ENCODE measurements at regions not wholly inside any gene's neighbourhood (a gene's known extent, or its start where the extent isn't known, plus 50 kb on each side); places are given as distances from the start of the nearest gene placed in this dataset.

- DNase-seq (ENCODE audit: insufficient read length) (no peak), FAIRE-seq (no peak)
- TF ChIP-seq TAF1 (IDR thresholded peaks at IDR 0.05; ENCODE audit: borderline replicate concordance, low read depth, low read length) = no peak
Observed at GRCh38 chr5:116806836-116807235, 232.2 kb upstream of the SEMA6A start.

- DNase-seq (ENCODE audit: insufficient read length) (no peak), FAIRE-seq (no peak)
- no peak for TF ChIP-seq POLR2AphosphoS5 (IDR thresholded peaks at IDR 0.05; ENCODE audit: low read depth, low read length)
- no peak for TF ChIP-seq TAF1 (IDR thresholded peaks at IDR 0.05; ENCODE audit: borderline replicate concordance, low read depth, low read length)
- no peak for TF ChIP-seq POLR2A (IDR thresholded peaks at IDR 0.05; ENCODE audit: low read depth, low read length)
Observed at GRCh38 chr5:116799401-116799800, 224.8 kb upstream of the SEMA6A start.

GRCh38 chr5:116795189-116795588 lies 220.6 kb upstream of the SEMA6A start:
- no peak for FAIRE-seq
- no peak for TF ChIP-seq POLR2AphosphoS5 (IDR thresholded peaks at IDR 0.05; ENCODE audit: low read depth, low read length)
- TF ChIP-seq POLR2A (IDR thresholded peaks at IDR 0.05; ENCODE audit: low read depth, low read length) = no peak
- TF ChIP-seq TAF1 (IDR thresholded peaks at IDR 0.05; ENCODE audit: borderline replicate concordance, low read depth, low read length) = no peak
- DNase-seq (ENCODE audit: insufficient read length) = no peak

- DNase-seq (ENCODE audit: insufficient read length) (no peak), FAIRE-seq (no peak)
- TF ChIP-seq POLR2AphosphoS5 (IDR thresholded peaks at IDR 0.05; ENCODE audit: low read depth, low read length) (no peak), TAF1 (IDR thresholded peaks at IDR 0.05; ENCODE audit: borderline replicate concordance, low read depth, low read length) (no peak), POLR2A (IDR thresholded peaks at IDR 0.05; ENCODE audit: low read depth, low read length) (no peak)
Observed at GRCh38 chr5:116789522-116789921, 214.9 kb upstream of the SEMA6A start.

GRCh38 chr5:116788851-116789403 lies 214.3 kb upstream of the SEMA6A start:
- FAIRE-seq = no peak
- TF ChIP-seq TAF1 (IDR thresholded peaks at IDR 0.05; ENCODE audit: borderline replicate concordance, low read depth, low read length) (no peak), POLR2A (IDR thresholded peaks at IDR 0.05; ENCODE audit: low read depth, low read length) (no peak), POLR2AphosphoS5 (IDR thresholded peaks at IDR 0.05; ENCODE audit: low read depth, low read length) (no peak)
- no peak for DNase-seq (ENCODE audit: insufficient read length)

- FAIRE-seq = no peak
Observed at GRCh38 chr5:116787570-116787969, 212.9 kb upstream of the SEMA6A start.

GRCh38 chr5:116785106-116785505 lies 210.5 kb upstream of the SEMA6A start:
- no peak for DNase-seq (ENCODE audit: insufficient read length)
- TF ChIP-seq POLR2A (IDR thresholded peaks at IDR 0.05; ENCODE audit: low read depth, low read length) = no peak

More at GRCh38 chr5:116787570-116787969, 212.9 kb upstream of the SEMA6A start:
- no peak for TF ChIP-seq POLR2A (IDR thresholded peaks at IDR 0.05; ENCODE audit: low read depth, low read length)
- TF ChIP-seq TAF1 (IDR thresholded peaks at IDR 0.05; ENCODE audit: borderline replicate concordance, low read depth, low read length) = no peak
- TF ChIP-seq POLR2AphosphoS5 (IDR thresholded peaks at IDR 0.05; ENCODE audit: low read depth, low read length) = no peak
- DNase-seq (ENCODE audit: insufficient read length) = no peak

GRCh38 chr5:116779846-116780245 lies 205.2 kb upstream of the SEMA6A start:
- FAIRE-seq (no peak), DNase-seq (ENCODE audit: insufficient read length) (no peak)
- no peak for TF ChIP-seq POLR2AphosphoS5 (IDR thresholded peaks at IDR 0.05; ENCODE audit: low read depth, low read length)
- TF ChIP-seq TAF1 (IDR thresholded peaks at IDR 0.05; ENCODE audit: borderline replicate concordance, low read depth, low read length) = no peak
- TF ChIP-seq POLR2A (IDR thresholded peaks at IDR 0.05; ENCODE audit: low read depth, low read length) = no peak

More at GRCh38 chr5:116785106-116785505, 210.5 kb upstream of the SEMA6A start:
- no peak for FAIRE-seq

GRCh38 chr5:116778651-116779280 lies 204.1 kb upstream of the SEMA6A start:
- TF ChIP-seq POLR2A (IDR thresholded peaks at IDR 0.05; ENCODE audit: low read depth, low read length) (no peak), POLR2AphosphoS5 (IDR thresholded peaks at IDR 0.05; ENCODE audit: low read depth, low read length) (no peak), TAF1 (IDR thresholded peaks at IDR 0.05; ENCODE audit: borderline replicate concordance, low read depth, low read length) (no peak)
- FAIRE-seq = no peak
- no peak for DNase-seq (ENCODE audit: insufficient read length)

GRCh38 chr5:116778032-116778431 lies 203.4 kb upstream of the SEMA6A start:
- DNase-seq (ENCODE audit: insufficient read length) (no peak), FAIRE-seq (no peak)
- TF ChIP-seq POLR2AphosphoS5 (IDR thresholded peaks at IDR 0.05; ENCODE audit: low read depth, low read length) = no peak
- no peak for TF ChIP-seq TAF1 (IDR thresholded peaks at IDR 0.05; ENCODE audit: borderline replicate concordance, low read depth, low read length)
- no peak for TF ChIP-seq POLR2A (IDR thresholded peaks at IDR 0.05; ENCODE audit: low read depth, low read length)

GRCh38 chr5:116773926-116774325 lies 199.3 kb upstream of the SEMA6A start:
- no peak for TF ChIP-seq POLR2A (IDR thresholded peaks at IDR 0.05; ENCODE audit: low read depth, low read length)
- TF ChIP-seq POLR2AphosphoS5 (IDR thresholded peaks at IDR 0.05; ENCODE audit: low read depth, low read length) = no peak
- no peak for TF ChIP-seq TAF1 (IDR thresholded peaks at IDR 0.05; ENCODE audit: borderline replicate concordance, low read depth, low read length)
- no peak for DNase-seq (ENCODE audit: insufficient read length)

GRCh38 chr5:116772806-116773205 lies 198.2 kb upstream of the SEMA6A start:
- DNase-seq (ENCODE audit: insufficient read length) (no peak), FAIRE-seq (no peak)
- TF ChIP-seq POLR2A (IDR thresholded peaks at IDR 0.05; ENCODE audit: low read depth, low read length) = no peak
- no peak for TF ChIP-seq TAF1 (IDR thresholded peaks at IDR 0.05; ENCODE audit: borderline replicate concordance, low read depth, low read length)
- TF ChIP-seq POLR2AphosphoS5 (IDR thresholded peaks at IDR 0.05; ENCODE audit: low read depth, low read length) = no peak

More at GRCh38 chr5:116773926-116774325, 199.3 kb upstream of the SEMA6A start:
- FAIRE-seq = no peak

Measured in GM12892 (cell line).